DMS79 (cell line): ENCODE measurements at regions not wholly inside any gene's neighbourhood (a gene's known extent, or its start where the extent isn't known, plus 50 kb on each side); places are given as distances from the start of the nearest gene placed in this dataset.

ENCODE experiments used
- DNase-seq: peaks from one replicate; lab custom pipeline; 2025; lab: John Stamatoyannopoulos, UW

- DNase-seq = no peak
Observed at GRCh38 chr9:79213417-79214125, 358.2 kb upstream of the TLE4 start.

- DNase-seq = no peak
Observed at GRCh38 chr9:79215821-79216220, 355.9 kb upstream of the TLE4 start.

- no peak for DNase-seq
Observed at GRCh38 chr9:79220251-79220650, 351.5 kb upstream of the TLE4 start.

- no peak for DNase-seq
Observed at GRCh38 chr9:79220666-79221065, 351.1 kb upstream of the TLE4 start.

GRCh38 chr9:79221084-79221483, 350.7 kb upstream of the TLE4 start:
- no peak for DNase-seq

- DNase-seq = no peak
Observed at GRCh38 chr9:79222483-79222882, 349.3 kb upstream of the TLE4 start.

GRCh38 chr9:79224672-79225433, 346.9 kb upstream of the TLE4 start:
- no peak for DNase-seq

- DNase-seq = no peak
Observed at GRCh38 chr9:79233542-79233941, 338.2 kb upstream of the TLE4 start.

GRCh38 chr9:79236466-79236865, 335.3 kb upstream of the TLE4 start:
- no peak for DNase-seq

GRCh38 chr9:79237861-79238260, 333.9 kb upstream of the TLE4 start:
- no peak for DNase-seq

- DNase-seq = no peak
Observed at GRCh38 chr9:79240774-79241173, 331.0 kb upstream of the TLE4 start.

GRCh38 chr9:79242489-79242888, 329.3 kb upstream of the TLE4 start:
- no peak for DNase-seq

GRCh38 chr9:79246170-79246569, 325.6 kb upstream of the TLE4 start:
- no peak for DNase-seq

GRCh38 chr9:79247021-79247420, 324.7 kb upstream of the TLE4 start:
- DNase-seq = no peak

- DNase-seq = no peak
Observed at GRCh38 chr9:79250806-79251205, 321.0 kb upstream of the TLE4 start.

- no peak for DNase-seq
Observed at GRCh38 chr9:79254900-79255650, 316.7 kb upstream of the TLE4 start.

GRCh38 chr9:79255651-79256260, 316.0 kb upstream of the TLE4 start:
- DNase-seq = no peak

GRCh38 chr9:79256691-79257213, 315.0 kb upstream of the TLE4 start:
- DNase-seq = peak; percentile 81

GRCh38 chr9:79257228-79257781, 314.5 kb upstream of the TLE4 start:
- DNase-seq = no peak

GRCh38 chr9:79257790-79258351, 313.9 kb upstream of the TLE4 start:
- no peak for DNase-seq

- DNase-seq = no peak
Observed at GRCh38 chr9:79259858-79260257, 311.9 kb upstream of the TLE4 start.

- DNase-seq = no peak
Observed at GRCh38 chr9:79263628-79264027, 308.1 kb upstream of the TLE4 start.
